Fibroblast of skin of right quadriceps (primary cell): ENCODE measurements at regions not wholly inside any gene's neighbourhood (a gene's known extent, or its start where the extent isn't known, plus 50 kb on each side); places are given as distances from the start of the nearest gene placed in this dataset.
A peak's percentile ranks its signal among the peaks of the same experiment; 100 is the strongest.

Experiments
- DNase-seq: peaks from one replicate; pipeline ENCODE4 v3.0.0-alpha.2; 2013

GRCh38 chr9:91141407-91141965, 220.2 kb downstream of the AUH start:
- no peak for DNase-seq

- DNase-seq = no peak
Measured at GRCh38 chr9:91143162-91143561, 218.6 kb downstream of the AUH start.

- DNase-seq = no peak
Measured at GRCh38 chr9:91143642-91144041, 218.1 kb downstream of the AUH start.

- peak; percentile 85 for DNase-seq
Measured at GRCh38 chr9:91144769-91145168, 216.9 kb downstream of the AUH start.

GRCh38 chr9:91145496-91145895, 216.2 kb downstream of the AUH start:
- DNase-seq = no peak

DNA sequence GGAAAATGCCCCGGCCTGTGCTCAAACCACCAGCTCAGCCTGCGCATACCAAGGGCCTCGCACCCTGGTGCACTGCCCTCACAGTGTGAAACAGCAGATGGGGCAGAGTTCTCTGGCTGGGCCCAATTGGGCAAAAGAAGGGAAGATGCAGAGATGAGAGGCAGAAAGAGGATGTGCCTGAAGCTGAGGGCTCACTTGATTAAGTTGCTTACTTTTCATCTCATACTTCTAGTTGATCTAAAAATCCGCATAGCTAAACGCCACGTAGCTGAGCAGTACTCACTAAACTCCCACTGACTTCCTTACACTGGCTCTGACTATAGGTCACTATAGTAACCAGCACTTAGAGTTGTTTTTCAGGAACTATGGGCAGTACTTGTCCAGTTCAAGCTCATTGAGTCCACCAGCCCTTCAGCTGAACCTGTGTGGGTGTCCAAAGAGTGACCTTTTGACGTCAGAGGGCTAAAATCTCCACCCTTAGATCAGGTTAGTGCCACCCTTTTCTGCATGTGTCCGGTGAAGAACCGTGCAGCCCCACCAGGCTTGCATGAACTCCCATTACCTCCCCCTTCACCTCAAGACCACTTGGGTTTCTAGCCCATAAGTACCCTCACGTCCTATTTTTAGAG, 215.2 kb downstream of the AUH start:
- DNase-seq = no peak

DNA sequence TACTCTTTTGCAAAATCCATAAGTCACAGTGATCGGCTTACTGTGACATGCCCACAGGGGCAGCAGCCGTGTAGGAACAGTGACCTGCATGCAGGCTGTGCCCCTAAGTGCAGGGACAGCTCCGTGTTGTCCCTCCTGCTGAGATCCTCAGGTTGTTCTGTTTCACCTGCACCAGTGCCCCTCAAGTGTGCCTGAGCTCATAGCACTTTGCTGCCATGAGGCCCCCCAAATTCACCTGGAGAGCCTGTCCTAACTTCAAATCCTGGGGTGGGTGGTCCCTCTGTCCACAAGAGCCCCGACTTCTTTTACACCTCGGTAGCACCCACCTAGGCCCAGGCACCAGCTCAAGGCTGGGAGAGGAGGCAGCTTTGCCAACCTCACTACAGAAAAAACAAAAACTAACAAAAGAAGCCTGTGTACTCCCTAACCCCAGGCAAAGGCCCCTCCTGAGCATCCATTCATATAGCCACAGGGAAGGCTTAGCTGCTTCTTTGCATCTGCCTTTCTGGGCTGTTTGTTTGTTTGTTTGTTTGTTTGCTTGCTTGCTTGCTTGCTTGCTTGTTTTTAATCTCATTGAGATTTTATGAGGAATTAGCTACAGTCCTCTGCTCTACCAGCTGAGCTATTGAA, 214.5 kb downstream of the AUH start:
- DNase-seq = no peak

DNA sequence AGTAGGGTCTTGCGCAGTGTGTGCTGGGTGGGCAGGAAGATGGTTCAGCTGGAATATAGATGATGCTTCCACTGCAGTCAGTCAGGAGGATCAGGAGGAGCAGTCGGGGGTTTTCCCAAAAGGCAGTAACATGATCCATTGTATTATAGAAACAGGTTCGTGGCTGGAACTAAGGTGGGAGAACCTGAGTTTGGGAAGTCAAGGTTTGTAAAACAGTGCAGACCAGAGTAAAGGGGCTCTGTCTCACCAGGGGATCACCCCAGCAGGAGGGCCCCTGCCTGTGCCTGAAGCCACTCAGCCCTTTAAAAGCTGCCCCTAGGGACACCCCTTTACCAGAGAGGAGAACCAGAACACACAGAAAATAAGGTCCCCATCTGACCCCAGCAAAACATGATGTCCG, 213.4 kb downstream of the AUH start:
- DNase-seq = no peak

- no peak for DNase-seq
Measured at GRCh38 chr9:91150273-91150997, 211.3 kb downstream of the AUH start.

DNA sequence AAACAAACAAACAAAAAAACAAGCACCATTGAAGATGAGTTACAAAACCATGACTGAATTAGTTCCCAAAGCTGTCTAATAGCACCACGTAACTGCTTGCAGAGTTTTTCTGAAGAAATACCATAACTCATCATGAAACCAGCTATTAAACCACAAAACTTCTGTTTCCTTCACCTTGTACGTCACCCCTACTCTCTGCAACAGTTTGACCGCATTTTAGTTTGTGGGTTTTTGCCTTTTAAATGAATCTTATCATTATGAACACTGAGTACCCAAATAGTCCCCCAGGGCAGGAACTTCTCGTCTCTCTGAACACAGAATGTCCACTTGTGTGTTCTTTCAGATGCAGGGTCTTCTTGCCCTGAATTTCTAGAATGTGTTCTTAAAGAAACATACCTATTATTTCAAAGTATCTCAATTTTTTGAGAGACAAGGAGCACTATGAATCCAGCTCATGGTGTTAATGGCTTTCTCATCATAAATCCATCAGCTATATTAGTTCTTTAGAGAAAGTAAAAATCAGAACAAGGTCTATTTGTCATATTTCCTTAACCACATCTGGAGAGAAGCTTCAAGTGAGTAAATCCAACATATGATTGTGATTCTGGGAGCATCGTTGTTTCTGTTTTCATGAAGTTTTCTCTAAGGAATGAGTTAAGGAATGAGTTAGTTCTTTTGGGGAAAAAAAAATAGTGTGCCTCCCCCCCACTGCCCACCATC, 210.6 kb downstream of the AUH start:
- DNase-seq = peak; percentile 98

- DNase-seq = no peak
Measured at GRCh38 chr9:91151718-91152095, 210.0 kb downstream of the AUH start.

DNA sequence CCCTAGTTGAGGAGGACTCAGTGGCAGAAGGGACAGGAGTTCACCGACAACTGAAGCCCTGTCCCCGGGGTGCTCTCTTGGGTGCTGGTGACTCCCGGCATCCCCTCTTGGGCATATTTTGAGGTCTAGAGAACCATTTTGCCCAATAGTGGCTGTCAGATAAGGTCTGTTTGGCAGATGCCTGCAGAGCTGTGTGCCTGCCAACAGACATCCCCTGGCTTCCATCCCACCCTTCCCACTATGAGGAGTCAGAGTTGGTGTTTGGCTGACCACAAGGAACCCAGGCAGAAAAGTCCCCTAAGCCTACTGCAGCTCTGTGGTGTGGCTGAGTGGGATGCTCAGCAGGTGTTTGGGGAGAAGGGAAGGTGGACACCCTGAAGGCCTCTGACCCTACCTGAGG, 207.0 kb downstream of the AUH start:
- no peak for DNase-seq

DNA sequence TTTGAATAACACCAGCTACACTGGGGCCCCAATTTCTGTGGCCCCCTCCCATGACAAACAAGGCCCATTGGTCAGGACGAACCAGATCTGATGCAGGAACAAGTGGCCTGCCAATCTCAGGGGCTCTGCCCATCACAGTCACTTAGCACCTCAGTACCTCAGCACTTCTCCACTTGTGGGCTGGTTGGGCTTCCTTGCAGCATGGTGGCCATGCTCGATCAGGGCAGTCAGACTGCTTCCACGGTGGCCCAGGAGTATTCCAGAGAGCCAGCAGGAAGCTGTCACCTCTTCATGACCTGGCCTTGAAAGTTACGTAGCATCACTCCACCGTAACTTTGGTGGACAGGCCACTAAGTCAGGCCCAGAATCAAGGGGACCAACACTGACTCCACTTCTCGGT, 206.5 kb downstream of the AUH start:
- DNase-seq = no peak

DNA sequence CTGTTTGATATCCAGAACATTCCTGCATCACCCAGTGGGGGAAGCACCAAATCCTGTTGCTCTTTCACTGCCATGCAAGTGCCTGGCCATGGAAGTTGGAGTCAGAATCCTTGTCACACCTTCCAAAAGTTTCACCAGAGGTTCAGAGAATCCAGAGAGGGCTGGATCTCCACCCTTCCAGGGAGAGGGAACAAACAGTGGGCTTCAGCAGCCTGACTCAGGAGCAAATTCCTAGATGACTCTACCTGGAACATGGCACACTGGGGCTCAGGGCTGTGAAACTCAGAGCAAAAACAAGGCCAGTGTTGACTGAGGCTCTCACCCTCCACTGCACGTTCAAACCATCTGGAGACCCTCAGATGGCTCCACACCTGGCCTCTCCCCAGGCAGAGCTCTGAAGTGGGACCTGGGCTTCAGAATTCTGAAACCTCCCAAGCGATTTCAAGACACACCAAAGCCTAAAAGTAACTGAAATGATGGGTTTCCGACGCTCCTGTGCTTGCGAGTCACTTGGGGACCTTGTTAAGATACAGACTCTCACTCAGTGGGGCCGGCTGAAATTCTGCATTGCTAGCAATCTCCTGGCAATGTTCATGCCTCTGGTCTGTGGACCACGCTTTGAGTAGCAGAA, 205.9 kb downstream of the AUH start:
- no peak for DNase-seq

GRCh38 chr9:91156451-91157234, 205.1 kb downstream of the AUH start:
- DNase-seq = no peak

- no peak for DNase-seq
Measured at GRCh38 chr9:91157883-91158282, 203.8 kb downstream of the AUH start.

DNA sequence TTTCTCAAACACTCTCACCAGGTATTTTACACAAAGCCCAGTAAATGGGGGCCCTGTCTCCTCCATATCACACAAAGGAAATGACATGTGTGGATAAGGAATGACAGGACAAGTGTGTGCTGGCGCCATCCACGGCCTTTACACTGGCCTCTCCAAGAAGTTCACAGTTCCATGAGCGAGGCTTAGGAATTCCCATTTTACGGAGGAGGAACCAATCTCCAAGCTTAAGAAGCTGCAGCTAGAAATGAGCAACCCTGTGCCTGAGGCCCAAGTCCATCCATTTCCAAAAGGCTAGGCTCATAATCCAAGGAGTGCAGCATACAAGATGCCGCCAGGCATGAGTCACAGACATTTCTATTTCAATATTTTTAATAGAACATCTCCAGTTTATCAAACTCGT, 203.4 kb downstream of the AUH start:
- DNase-seq = no peak

DNA sequence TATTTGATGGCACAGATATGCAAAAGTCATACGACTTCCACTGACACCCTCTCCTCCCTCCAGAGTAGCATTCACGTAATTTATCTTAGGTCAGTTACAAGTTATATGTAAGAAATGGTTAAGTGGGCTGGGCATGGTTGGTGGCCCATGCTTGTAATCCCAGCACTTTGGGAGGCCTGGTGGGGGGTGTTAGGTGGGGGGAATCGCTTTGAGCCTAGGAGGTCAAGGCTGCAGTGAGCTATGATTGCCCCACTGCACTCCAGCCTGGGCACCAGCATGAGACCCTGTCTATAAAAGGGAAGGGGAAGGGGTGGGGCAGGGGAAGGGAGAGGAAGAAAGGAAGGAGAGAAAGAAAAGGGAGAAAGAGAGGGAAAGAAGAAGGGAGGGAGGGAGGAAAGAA, 202.8 kb downstream of the AUH start:
- no peak for DNase-seq

- no peak for DNase-seq
Measured at GRCh38 chr9:91159664-91160121, 202.0 kb downstream of the AUH start.

DNA sequence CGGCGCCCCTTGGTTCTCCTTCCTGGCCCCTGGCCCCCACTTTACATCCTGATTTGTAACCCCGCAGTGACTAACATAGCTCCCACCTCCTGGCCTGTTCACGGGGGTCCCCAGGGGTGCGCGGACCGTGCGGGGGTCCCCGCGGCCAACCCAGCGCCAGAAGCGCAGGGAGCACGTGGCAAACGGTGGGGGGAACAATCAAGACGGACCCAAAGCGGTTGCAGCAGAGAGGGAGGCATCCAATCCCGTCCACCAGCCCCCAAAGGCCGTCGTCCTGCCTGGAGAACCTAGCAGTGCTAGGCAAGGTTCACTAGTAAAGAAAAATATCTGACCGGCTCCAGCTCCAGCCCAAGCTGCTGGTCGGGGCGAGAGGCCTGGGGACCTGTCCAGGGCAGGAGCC, 201.5 kb downstream of the AUH start:
- no peak for DNase-seq

DNA sequence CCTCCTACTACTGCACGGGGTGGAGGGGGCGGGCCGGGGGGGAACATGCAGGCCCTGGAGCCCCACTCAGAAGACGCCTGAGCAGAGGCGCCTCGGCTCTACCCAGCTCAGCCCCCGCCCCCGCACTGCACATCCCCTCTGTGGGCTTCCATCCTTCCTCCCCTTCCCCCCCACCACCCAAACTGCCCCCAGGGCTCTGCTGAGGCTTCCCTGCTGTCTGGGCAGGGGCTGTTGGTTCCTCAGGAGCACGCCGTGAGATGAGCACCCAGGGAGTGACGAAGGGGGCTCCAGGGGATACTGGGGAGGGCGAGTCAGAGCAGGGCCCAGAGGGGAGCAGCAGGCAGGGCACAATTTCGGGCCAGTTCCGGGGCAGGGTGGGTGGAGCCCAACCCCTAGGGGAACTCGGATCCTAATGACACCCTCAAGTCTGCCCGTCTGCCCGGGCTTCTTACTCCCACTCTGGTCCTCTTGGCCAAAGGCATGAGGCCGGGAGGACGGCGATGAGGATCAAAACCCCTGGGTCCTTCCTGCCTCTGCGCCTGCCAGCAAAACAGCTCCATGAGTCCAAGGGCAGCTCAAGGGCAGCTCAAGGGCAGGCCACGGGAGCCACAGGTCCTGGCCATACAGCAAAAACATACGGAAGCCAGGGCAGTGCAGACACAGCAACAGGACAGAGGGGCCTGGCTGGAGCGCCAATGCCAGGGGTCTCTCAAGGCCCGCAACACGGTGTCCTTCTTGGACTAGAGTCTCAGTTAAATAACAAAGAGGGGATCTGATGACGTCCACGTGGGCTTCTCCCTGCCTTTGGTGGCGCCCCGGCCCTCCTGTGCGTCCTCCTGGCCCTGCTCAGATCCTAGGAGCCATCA, 200.9 kb downstream of the AUH start:
- DNase-seq = no peak
